GM12878 (cell line): ENCODE measurements at regions not wholly inside any gene's neighbourhood (a gene's known extent, or its start where the extent isn't known, plus 50 kb on each side); places are given as distances from the start of the nearest gene placed in this dataset.

Experiments used
- ATAC-seq: fragments of 200-7000 bp; cut with Tn5 transposase; 3 replicates; pipeline ENCODE4 v1.9.1; 2020; ENCODE audit warnings: mild to moderate bottlenecking, moderate library complexity
- BruUV-seq: library from RNA; stranded (reverse); fragments of 400-500 nt; replicated peaks from 2 replicates; lab custom pipeline; 2021; lab: Mats Ljungman, UMichigan
- CTCF ChIA-PET: fragments of 300-600 bp; sonication (Branson Sonifier 250); formaldehyde crosslinking; extraction: SDS; loops from one replicate; lab custom pipeline; 2021; ENCODE audit warnings: inconsistent platforms; lab: Yijun Ruan, JAX
- POLR2A ChIA-PET: fragments of 350-600 bp; formaldehyde crosslinking; extraction: SDS; loops from one replicate; lab custom pipeline; 2021; ENCODE audit warnings: inconsistent platforms; lab: Charles Lee
- RAD21 ChIA-PET: fragments of 300-600 bp; sonication (Branson Sonifier 250); formaldehyde crosslinking; loops from one replicate; lab custom pipeline; 2023; ENCODE audit warnings: antibody characterized with exemption; ENCODE audit not compliant: unreplicated experiment; lab: Charles Lee
- SMC1A ChIA-PET: fragments of 300-600 bp; sonication (Branson Sonifier 250); formaldehyde crosslinking; loops from one replicate; lab custom pipeline; 2023; ENCODE audit not compliant: unreplicated experiment, uncharacterized antibody; lab: Charles Lee
- DNase-seq: peaks from one replicate; pipeline ENCODE4 v3.0.0-alpha.2; 2011; ENCODE audit warnings: low read depth, low spot score
- FAIRE-seq: peaks from 3 replicates; lab custom pipeline; 2011; peaks lifted over from hg19 to GRCh38; lab: Jason Lieb, UNC
- H2AFZ ChIP-seq: 2 replicates; pipeline ENCODE4 v1.6.0; 2011; ENCODE audit warnings: low read depth, low read length, control low read depth; ENCODE audit not compliant: control insufficient read depth
- H3K27ac ChIP-seq: 2 replicates; pipeline ENCODE4 v1.5.1; 2011; ENCODE audit warnings: control low read depth; ENCODE audit not compliant: control insufficient read depth, insufficient read depth
- H3K27me3 ChIP-seq, 2 experiments: replicated peaks in 1 of 2; 2 replicates each; pipeline versions ENCODE4 v1.6.0 to v1.6.1; 2011; ENCODE audit warnings: low read length in 1 of 2; ENCODE audit not compliant: control insufficient read depth in 2 of 2, insufficient read depth in 2 of 2
- H3K36me3 ChIP-seq, 2 experiments: 2 replicates each; pipeline ENCODE4 v1.5.1; 2011; ENCODE audit warnings: low read length in 1 of 2; ENCODE audit not compliant: control insufficient read depth in 2 of 2, insufficient read depth in 2 of 2
- H3K4me1 ChIP-seq: 2 replicates; pipeline ENCODE4 v1.6.1; 2011; ENCODE audit warnings: mild to moderate bottlenecking, low read length, moderate library complexity, mixed read lengths; ENCODE audit not compliant: control insufficient read depth, insufficient read depth
- H3K4me2 ChIP-seq: 2 replicates; pipeline ENCODE4 v1.6.0; 2011; ENCODE audit warnings: control low read depth; ENCODE audit not compliant: control insufficient read depth, insufficient read depth
- H3K4me3 ChIP-seq: fragments of 200-600 bp; sonication (generic); 2 replicates; pipeline ENCODE4 v1.5.1; 2016
- H3K79me2 ChIP-seq: 2 replicates; pipeline ENCODE4 v1.6.0; 2011; ENCODE audit warnings: low read length; ENCODE audit not compliant: control insufficient read depth, insufficient read depth
- H3K9ac ChIP-seq: 2 replicates; pipeline ENCODE4 v1.8.0; 2011; ENCODE audit warnings: low read length, control low read depth, mixed read lengths; ENCODE audit not compliant: control insufficient read depth, insufficient read depth
- H3K9me3 ChIP-seq: replicated peaks from 3 replicates; pipeline ENCODE4 v1.5.1; 2011; ENCODE audit warnings: mild to moderate bottlenecking, low read length; ENCODE audit not compliant: control insufficient read depth, insufficient read depth
- H4K20me1 ChIP-seq: 2 replicates; pipeline ENCODE4 v1.6.0; 2011; ENCODE audit not compliant: control insufficient read depth, insufficient read depth
- CBFB ChIP-seq: IDR thresholded peaks from 2 replicates; pipeline ENCODE4 v1.6.1; 2016; ENCODE audit warnings: antibody characterized with exemption, low read depth
- MEF2A ChIP-seq: IDR thresholded peaks from 2 replicates; pipeline ENCODE4 v1.6.1; 2011; ENCODE audit warnings: low read depth, mild to moderate bottlenecking, low read length, moderate library complexity; ENCODE audit not compliant: insufficient read depth
- SMAD5 ChIP-seq: IDR thresholded peaks from 2 replicates; pipeline ENCODE4 v1.6.1; 2016; ENCODE audit warnings: antibody characterized with exemption, low read depth
- STAT3 ChIP-seq: IDR thresholded peaks from 2 replicates; pipeline ENCODE4 v1.6.1; 2011; ENCODE audit warnings: low read depth, low read length, improper control_type of control experiment
- WGBS: methylation state at CpG from one replicate; pipeline ENCODE4 v1.1.6; 2016; ENCODE audit warnings: low lambda C conversion rate; ENCODE audit not compliant: insufficient replicate concordance, insufficient coverage; ENCODE audit errors: missing lambda C conversion rate; 5-methylcytosine and 5-hydroxymethylcytosine counted together
- in situ Hi-C: fragments of 300-500 bp; cut with MboI; formaldehyde crosslinking; loops from 9 replicates; pipeline ENCODE4 v1.14.3; 2018; ENCODE audit warnings: mixed read lengths
- intact Hi-C: fragments of 100-400 bp; cut with micrococcal nuclease; formaldehyde crosslinking; loops from one replicate; pipeline ENCODE4 v1.14.2; 2022; ENCODE audit not compliant: unreplicated experiment

DNA sequence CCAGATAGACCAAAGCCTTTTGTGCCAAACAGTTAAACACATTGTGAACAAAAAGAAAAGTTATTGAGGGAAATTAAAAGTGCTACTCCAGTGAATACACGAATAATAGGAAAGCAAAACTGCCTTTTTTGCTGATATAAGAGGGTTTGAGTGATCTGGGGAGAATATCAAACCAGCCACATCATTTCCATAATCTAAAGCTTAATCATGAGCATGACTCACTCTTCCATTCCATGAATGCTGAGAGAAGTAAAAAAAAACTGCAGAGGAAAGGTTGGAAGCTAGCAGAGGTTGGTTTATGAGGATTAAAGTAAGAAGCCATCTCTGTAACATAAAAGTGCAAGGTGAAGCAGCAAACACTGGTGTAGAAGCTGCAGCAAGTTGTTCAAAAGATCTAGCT, 350.6 kb upstream of the NCAM2 start:
- TF ChIP-seq CBFB, result no peak
- no peak for TF ChIP-seq SMAD5
- no peaks in the 10 kb centered on the region for H3K4me1 ChIP-seq
- ChIA-PET RAD21 (no interaction called here), CTCF (interaction anchor here (0.5 to 0.6 kb wide), 2 partner anchors 19 to 38 kb away, joined by 3 read pairs; no protein-coding TSS in a partner anchor), POLR2A (no interaction called here), SMC1A (no interaction called here)
- no peak overlapping the region for H3K4me2 ChIP-seq
- DNase-seq (no peak), FAIRE-seq (no peak), ATAC-seq (no peak)
- no peak overlapping the region for H3K27ac ChIP-seq
- no peaks in the 10 kb centered on the region; the same call in 2 of the 3 replicates for H3K9me3 ChIP-seq
- no peak overlapping the region for H3K9ac ChIP-seq
- no peak overlapping the region for H3K4me3 ChIP-seq
- H4K20me1 ChIP-seq, result no peaks in the 10 kb centered on the region
- no TSS peak for BruUV-seq
- no peaks in the 10 kb centered on the region for H3K79me2 ChIP-seq
- H2AFZ ChIP-seq, result no peak overlapping the region
- no peaks in the 10 kb centered on the region for H3K27me3 ChIP-seq
- in situ Hi-C loops, result no loop called here
- 4% methylated on average over 1 of the region's 1 CpG for WGBS
- H3K36me3 ChIP-seq, result no peaks in the 10 kb centered on the region
- intact Hi-C loops, result no loop called here

DNA sequence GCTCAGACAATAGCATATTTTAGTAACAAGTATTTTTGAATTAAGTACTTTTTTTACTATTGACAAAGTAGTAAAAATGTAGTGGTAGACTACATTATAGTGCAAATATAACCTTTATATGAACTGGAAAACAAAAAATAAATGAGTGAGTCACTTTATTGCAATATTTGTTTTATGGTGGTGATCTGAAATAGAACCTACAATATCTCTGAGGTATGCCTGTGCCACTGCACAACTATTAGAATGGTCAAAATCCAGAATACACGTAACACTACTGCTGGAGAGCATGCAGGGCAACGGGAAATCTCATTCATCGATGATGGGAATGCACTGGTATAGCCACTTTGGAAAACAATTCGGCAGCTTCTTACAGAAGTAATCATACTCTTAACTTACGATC, 349.0 kb upstream of the NCAM2 start:
- ChIA-PET RAD21 (no interaction called here), CTCF (no interaction called here), POLR2A (no interaction called here), SMC1A (no interaction called here)
- Histone ChIP-seq H3K36me3 (no peaks in the 10 kb centered on the region), H4K20me1 (no peaks in the 10 kb centered on the region), H3K4me1 (no peaks in the 10 kb centered on the region), H3K79me2 (no peaks in the 10 kb centered on the region), H3K27me3 (no peaks in the 10 kb centered on the region), H3K4me2 (no peak overlapping the region), H3K9me3 (no peaks in the 10 kb centered on the region; the same call in 2 of the 3 replicates), H3K27ac (no peak overlapping the region), H2AFZ (no peak overlapping the region), H3K4me3 (no peak overlapping the region), H3K9ac (no peak overlapping the region)
- in situ Hi-C loops (no loop called here), intact Hi-C loops (no loop called here)
- FAIRE-seq (no peak), ATAC-seq (no peak), DNase-seq (no peak)
- no TSS peak for BruUV-seq
- TF ChIP-seq STAT3 (no peak), MEF2A (no peak)
- 37% methylated on average over 5 of the region's 5 CpGs for WGBS
